Activated CD8-positive, alpha-beta memory T cell treated with anti-CD3 and anti-CD28 coated beads, Interleukin-2, amount 50 U/mL, for 1 hour (primary cell): ENCODE measurements at regions not wholly inside any gene's neighbourhood (a gene's known extent, or its start where the extent isn't known, plus 50 kb on each side); places are given as distances from the start of the nearest gene placed in this dataset.
"Not testable (repeated sequence)": the region's sequence is repeated elsewhere in the genome, so short reads cannot be mapped to it uniquely, and the experiment has no call there.

Source experiments
- DNase-seq: peaks from one replicate; pipeline ENCODE4 v3.0.0-alpha.2; 2020; ENCODE audit errors: extremely low read depth

- DNase-seq: not testable (repeated sequence)
Measured at GRCh38 chr7:35853194-35853593, 52.3 kb downstream of the SEPTIN7 start.

DNA sequence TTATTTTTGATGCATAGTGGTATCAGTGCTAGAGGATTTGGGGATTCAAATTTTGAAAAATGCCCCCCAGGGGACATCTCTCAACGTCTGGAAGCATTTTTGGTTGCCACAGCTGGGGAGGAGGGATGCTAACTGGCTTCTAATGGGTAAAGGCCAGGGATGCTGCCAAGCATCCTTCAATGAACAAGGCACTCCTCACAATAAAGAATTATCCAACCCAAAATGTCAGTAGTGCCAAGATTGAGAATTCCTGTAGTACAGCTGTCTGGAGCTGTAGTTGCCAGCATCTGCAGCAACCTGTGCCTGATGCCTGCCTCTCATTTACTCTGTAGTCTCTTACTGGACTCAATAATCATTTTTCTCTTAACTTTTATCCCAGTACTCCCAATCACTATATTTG, 53.5 kb downstream of the SEPTIN7 start:
- DNase-seq: no peak

GRCh38 chr7:35856175-35856574, 55.3 kb downstream of the SEPTIN7 start:
- no peak for DNase-seq

DNA sequence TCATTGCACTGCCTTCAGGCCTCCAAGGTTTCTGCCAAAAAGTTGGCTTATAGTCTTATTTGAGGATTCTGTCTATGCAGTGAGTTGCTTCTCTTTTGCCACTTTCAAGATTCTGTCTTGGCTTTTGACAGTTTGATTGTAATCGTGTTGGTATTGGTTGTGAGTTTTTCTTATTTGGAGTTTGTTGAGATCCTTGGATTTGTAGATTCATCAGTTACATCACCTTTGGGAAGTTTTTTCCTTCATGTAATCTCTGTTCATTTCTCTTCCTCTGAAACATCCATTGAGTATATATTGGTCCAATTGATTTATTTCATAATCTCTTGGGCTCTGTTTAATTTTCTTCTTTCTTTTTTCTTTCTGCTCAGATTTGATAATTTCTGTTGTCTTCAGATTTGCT, 59.8 kb downstream of the SEPTIN7 start:
- no peak for DNase-seq

- DNase-seq: no peak
Measured at GRCh38 chr7:35865287-35865686, 64.4 kb downstream of the SEPTIN7 start.

GRCh38 chr7:35866186-35866585, 65.3 kb downstream of the SEPTIN7 start:
- no peak for DNase-seq

GRCh38 chr7:35869117-35869516, 68.3 kb downstream of the SEPTIN7 start:
- DNase-seq: not testable (repeated sequence)

GRCh38 chr7:35869810-35870209, 69.0 kb downstream of the SEPTIN7 start:
- DNase-seq: no peak

DNA sequence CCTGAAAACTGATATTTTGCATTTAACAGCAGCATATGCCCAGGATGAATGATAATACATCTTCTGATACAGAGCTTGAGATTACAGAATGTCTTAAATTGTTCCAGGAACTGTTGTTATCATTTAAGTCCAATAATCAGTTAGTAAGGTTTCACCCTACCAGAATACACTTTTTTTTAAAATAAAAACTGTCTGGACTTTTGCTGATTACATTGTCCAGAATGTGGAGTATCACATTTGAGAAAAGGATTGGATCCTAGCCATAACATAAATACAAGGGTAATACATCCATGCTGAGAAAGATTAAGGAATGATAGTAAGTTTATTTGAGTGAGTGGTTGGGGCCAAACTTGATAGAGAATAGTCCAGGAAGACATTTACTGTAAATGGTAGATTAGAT, 71.0 kb downstream of the SEPTIN7 start:
- DNase-seq: no peak

DNA sequence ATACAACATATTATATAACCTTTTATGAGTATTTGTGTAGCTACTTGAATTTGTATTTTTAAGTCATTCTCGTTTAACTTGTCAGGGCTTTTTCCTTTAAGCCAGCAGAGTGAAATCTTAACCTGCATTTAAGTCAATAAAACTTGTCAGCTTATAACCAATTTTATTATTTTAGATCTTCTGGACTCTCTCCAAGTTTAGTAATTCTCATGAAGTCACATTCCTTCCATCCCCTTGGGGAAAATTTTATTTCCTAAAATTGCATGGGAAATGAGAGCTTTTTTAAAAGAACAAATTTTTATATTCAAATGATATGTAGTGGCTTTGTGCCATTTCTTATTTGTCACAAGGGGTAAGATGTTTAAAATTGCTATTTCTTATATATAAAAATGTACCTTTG, 74.0 kb downstream of the SEPTIN7 start:
- no peak for DNase-seq

- DNase-seq: no peak
Measured at GRCh38 chr7:35875292-35875691, 74.4 kb downstream of the SEPTIN7 start.

DNA sequence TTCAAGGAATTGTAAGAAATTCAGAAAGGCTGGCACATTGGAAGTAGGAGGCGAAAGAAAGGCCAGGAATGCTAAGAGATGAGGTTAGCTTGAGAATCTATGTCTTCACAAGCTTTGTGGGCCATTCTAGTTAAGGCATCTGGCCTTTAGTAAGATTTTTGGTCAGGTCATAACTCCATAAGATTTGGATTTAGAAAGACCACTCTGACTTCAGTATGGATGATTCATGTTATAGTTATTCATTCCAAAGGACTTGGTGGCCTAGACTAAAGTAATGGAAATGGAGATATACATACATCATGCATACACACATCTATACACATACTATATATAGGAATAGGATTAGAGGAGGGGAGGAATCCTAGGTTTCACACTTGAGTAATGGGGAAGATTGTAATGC, 77.5 kb downstream of the SEPTIN7 start:
- DNase-seq: no peak

DNA sequence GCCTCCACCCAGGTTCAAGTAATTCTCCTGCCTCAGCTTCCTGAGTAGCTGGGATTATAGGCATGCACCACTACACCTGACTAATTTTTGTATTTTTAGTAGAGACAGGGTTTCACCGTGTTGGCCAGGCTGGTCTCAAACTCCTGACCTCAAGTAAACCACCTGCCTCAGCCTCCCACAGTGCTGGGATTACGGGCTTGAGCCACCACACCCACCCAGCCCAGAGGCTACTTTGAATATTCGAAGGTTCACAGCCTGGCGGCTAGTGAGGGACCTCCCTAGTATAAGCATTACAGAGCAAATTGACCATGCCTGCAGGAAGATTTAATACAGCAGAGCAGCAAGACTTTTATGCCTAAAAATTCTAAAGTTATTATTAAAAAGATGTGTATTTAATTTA, 86.6 kb downstream of the SEPTIN7 start:
- DNase-seq: not testable (repeated sequence)

GRCh38 chr7:35889001-35889400, 88.1 kb downstream of the SEPTIN7 start:
- DNase-seq: no peak

DNA sequence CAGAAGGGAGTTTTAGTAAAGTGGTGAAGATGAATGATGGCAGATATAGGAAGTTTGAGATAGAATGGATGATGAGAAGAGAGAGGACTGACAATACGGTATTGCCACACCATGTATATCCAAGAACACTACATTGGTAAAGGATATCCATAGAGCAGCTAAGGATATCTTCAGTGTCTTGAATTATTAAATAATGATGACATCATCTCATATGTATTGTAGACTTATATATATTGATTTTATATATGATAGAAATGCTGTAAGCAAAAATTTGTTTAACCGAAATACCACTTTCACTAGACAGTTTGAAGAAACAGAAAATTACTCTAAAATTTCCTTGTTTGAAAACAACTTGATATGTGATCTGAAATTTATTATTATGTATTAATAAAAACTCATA, 89.0 kb downstream of the SEPTIN7 start:
- no peak for DNase-seq

DNA sequence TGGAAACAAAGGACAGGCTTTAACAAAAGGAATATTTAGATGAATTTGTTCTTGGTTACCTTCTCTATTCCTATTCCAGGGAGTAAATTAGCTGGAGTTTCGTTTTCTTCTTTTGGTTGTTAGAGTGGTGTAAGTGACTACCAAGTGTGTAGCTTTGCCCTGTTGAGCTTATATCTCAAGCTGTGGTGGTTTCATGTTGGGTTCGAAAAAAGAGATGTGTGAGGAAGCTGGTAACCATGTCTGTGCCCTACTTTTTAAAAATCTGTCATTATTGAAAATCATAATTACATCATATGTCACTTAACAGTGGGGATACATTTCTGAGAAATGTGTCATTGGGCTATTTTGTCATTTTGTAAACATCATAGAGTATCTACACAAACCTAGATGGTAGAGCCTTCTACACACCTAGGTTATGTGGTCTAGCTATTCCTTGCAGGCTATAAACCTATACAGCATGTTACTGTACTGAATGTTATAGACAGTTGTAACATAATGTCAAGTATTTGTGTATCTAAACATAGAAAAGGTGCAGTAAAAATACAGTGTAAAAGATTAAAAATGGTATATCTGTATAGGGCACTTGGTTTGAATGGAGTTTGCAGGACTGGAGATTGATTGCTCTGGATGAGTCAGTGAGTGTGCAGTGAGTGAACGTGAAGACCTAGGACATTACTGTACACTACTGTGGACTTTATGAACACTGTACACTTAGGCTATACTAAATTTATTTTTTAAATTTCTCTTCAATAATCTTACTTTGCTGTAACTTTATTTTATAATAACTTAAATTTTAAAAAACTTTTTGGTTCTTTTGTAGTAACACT, 90.4 kb downstream of the SEPTIN7 start:
- no peak for DNase-seq

GRCh38 chr7:35893649-35894048, 92.8 kb downstream of the SEPTIN7 start:
- DNase-seq: no peak

DNA sequence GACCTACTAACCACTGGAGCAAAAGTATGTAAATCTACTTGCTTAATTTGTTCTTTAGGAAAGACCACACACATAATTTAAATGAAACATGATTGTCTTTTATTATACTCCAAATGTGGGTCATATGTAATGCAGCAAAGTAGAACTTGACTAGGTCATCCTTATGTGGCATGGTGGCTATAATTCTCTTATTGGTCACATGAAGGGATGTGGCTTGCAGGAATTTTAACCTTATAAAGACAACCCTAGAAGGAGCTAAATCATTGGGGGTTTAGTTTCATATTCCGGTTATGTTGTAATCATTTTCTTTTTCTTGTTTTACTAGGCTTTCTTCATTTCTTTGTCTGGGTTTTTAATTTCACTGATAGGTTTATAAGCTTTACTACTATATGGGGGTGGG, 93.9 kb downstream of the SEPTIN7 start:
- no peak for DNase-seq

DNA sequence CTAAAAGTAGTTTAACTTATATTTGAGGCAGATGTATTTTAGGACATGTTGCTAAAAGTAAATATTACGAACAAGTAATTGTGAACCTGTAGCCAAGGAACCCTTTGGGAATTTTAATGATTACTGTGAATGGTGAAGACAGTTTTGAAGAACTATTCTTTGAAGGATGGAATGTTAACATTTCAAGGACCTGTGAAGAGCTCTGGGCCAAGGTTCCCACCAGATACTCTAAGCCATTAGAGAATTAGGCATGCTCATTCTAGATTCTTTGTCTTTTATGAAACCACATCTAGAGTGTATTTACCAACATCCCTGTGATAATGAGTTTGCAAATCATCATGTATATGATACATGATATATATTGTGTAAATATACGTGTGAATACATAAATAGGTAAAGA, 99.8 kb downstream of the SEPTIN7 start:
- DNase-seq: no peak

GRCh38 chr7:35905555-35905954, 104.7 kb downstream of the SEPTIN7 start:
- DNase-seq: no peak

- peak; percentile 30 for DNase-seq
Measured at GRCh38 chr7:35906191-35906908, 105.5 kb downstream of the SEPTIN7 start.

GRCh38 chr7:35908331-35909216, 107.7 kb downstream of the SEPTIN7 start:
- no peak for DNase-seq
